Hepatocyte (in vitro differentiated cells): ENCODE measurements at regions not wholly inside any gene's neighbourhood (a gene's known extent, or its start where the extent isn't known, plus 50 kb on each side); places are given as distances from the start of the nearest gene placed in this dataset.

ENCODE experiments used
- DNase-seq: peaks from one replicate; pipeline ENCODE4 v3.0.0-alpha.2; 2016; ENCODE audit warnings: low spot score
- H2AFZ ChIP-seq: fragments of 200-600 bp; sonication (generic); 2 replicates; pipeline ENCODE4 v1.6.0; 2016; ENCODE audit warnings: antibody characterized with exemption, mild to moderate bottlenecking
- H3K27ac ChIP-seq: fragments of 200-600 bp; sonication (generic); 2 replicates; pipeline ENCODE4 v1.5.1; 2016; ENCODE audit warnings: mild to moderate bottlenecking
- H3K27me3 ChIP-seq: fragments of 200-600 bp; sonication (generic); 2 replicates; pipeline ENCODE4 v1.6.1; 2016
- H3K36me3 ChIP-seq: fragments of 200-600 bp; sonication (generic); replicated peaks from 2 replicates; pipeline ENCODE4 v1.5.1; 2016; ENCODE audit warnings: low read depth; ENCODE audit not compliant: insufficient read depth
- H3K4me1 ChIP-seq: fragments of 200-600 bp; sonication (generic); 2 replicates; pipeline ENCODE4 v1.5.1; 2016; ENCODE audit warnings: mild to moderate bottlenecking, moderate library complexity; ENCODE audit not compliant: insufficient read depth
- H3K4me2 ChIP-seq: fragments of 200-600 bp; sonication (generic); 2 replicates; pipeline ENCODE4 v1.6.0; 2016
- H3K4me3 ChIP-seq: fragments of 200-600 bp; sonication (generic); 2 replicates; pipeline ENCODE4 v1.5.1; 2016; ENCODE audit warnings: mild to moderate bottlenecking
- H3K79me2 ChIP-seq: fragments of 200-600 bp; sonication (generic); 2 replicates; pipeline ENCODE4 v1.6.0; 2017; ENCODE audit warnings: mild to moderate bottlenecking
- H3K9me2 ChIP-seq: fragments of 200-600 bp; sonication (generic); replicated peaks from 2 replicates; pipeline ENCODE4 v1.6.0; 2017; ENCODE audit warnings: mild to moderate bottlenecking; ENCODE audit not compliant: insufficient read depth
- H3K9me3 ChIP-seq: fragments of 200-600 bp; sonication (generic); 2 replicates; pipeline ENCODE4 v1.5.1; 2016; ENCODE audit warnings: low read depth, mild to moderate bottlenecking
- H4K20me1 ChIP-seq: fragments of 200-600 bp; sonication (generic); 2 replicates; pipeline ENCODE4 v1.6.0; 2016; ENCODE audit warnings: mild to moderate bottlenecking; ENCODE audit not compliant: insufficient read depth, poor library complexity, severe bottlenecking
- EZH2 ChIP-seq: fragments of 200-600 bp; sonication (generic); IDR thresholded peaks from 2 replicates; pipeline ENCODE4 v1.6.1; 2016; ENCODE audit warnings: antibody characterized with exemption, mild to moderate bottlenecking, borderline replicate concordance
- EZH2phosphoT487 ChIP-seq: fragments of 200-600 bp; sonication (generic); IDR thresholded peaks from one replicate; pipeline ENCODE4 v1.6.1; 2018; ENCODE audit warnings: antibody characterized with exemption, mild to moderate bottlenecking, low read depth, moderate library complexity; ENCODE audit not compliant: unreplicated experiment, severe bottlenecking
- WGBS: methylation state at CpG from one replicate; pipeline ENCODE4 v1.1.6; 2016; ENCODE audit warnings: low lambda C conversion rate; ENCODE audit errors: missing lambda C conversion rate; 5-methylcytosine and 5-hydroxymethylcytosine counted together
- TF ChIP-seq, protein P1 (sequence below): fragments of 200-600 bp; sonication (generic); IDR thresholded peaks from 2 replicates; pipeline ENCODE4 v1.5.1; 2016; ENCODE audit warnings: antibody characterized with exemption, mild to moderate bottlenecking; ENCODE audit not compliant: poor library complexity

DNA sequence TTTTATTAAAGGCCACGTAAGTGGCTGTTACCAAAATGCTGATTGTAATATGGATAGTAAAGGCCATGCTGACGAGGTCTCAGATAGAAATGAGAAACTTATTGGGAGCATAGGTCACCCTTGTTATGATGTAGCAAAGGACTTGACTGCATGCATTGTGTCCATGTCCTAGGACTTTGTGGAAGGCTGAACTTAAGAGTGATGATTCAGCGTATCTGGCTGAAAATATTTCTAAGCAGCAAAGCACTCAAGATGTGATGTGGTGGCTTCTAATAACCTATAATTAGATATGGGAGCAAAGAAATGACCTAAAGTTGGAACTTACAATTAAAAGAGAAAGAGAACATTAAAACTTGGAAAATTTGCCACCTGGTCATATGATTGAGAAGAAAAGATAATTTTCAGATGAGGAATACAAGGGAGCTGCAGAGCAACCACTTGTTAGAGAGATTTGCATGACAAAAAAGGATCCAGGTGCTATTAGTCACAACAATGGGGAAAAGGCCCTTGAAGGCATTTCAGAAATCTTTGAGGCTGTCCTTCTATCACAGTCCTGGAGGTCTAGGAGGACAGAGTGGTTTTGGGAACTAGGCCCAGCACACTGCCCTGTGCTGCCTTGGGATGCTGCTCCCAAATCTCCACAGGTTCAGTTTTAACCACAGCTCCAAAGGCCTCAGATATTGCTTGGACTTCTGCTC, 793.7 kb upstream of the LCORL start:
- H2AFZ ChIP-seq, result no peak overlapping the region
- H4K20me1 ChIP-seq, result no peaks in the 10 kb centered on the region
- no peaks in the 10 kb centered on the region for H3K4me1 ChIP-seq
- H3K36me3 ChIP-seq, result no peaks in the 10 kb centered on the region
- no peak overlapping the region for H3K4me2 ChIP-seq
- 65% methylated on average over 3 of the region's 3 CpGs for WGBS
- no peaks in the 10 kb centered on the region for H3K9me3 ChIP-seq
- TF ChIP-seq EZH2phosphoT487 (no peak), EZH2 (no peak)
- TF ChIP-seq, protein P1, sequence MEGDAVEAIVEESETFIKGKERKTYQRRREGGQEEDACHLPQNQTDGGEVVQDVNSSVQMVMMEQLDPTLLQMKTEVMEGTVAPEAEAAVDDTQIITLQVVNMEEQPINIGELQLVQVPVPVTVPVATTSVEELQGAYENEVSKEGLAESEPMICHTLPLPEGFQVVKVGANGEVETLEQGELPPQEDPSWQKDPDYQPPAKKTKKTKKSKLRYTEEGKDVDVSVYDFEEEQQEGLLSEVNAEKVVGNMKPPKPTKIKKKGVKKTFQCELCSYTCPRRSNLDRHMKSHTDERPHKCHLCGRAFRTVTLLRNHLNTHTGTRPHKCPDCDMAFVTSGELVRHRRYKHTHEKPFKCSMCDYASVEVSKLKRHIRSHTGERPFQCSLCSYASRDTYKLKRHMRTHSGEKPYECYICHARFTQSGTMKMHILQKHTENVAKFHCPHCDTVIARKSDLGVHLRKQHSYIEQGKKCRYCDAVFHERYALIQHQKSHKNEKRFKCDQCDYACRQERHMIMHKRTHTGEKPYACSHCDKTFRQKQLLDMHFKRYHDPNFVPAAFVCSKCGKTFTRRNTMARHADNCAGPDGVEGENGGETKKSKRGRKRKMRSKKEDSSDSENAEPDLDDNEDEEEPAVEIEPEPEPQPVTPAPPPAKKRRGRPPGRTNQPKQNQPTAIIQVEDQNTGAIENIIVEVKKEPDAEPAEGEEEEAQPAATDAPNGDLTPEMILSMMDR, result no peak
- no peak overlapping the region for H3K4me3 ChIP-seq
- H3K27ac ChIP-seq, result no peak overlapping the region
- no peaks in the 10 kb centered on the region for H3K79me2 ChIP-seq
- no peak for DNase-seq
- no peaks in the 10 kb centered on the region for H3K9me2 ChIP-seq
- no peaks in the 10 kb centered on the region for H3K27me3 ChIP-seq

DNA sequence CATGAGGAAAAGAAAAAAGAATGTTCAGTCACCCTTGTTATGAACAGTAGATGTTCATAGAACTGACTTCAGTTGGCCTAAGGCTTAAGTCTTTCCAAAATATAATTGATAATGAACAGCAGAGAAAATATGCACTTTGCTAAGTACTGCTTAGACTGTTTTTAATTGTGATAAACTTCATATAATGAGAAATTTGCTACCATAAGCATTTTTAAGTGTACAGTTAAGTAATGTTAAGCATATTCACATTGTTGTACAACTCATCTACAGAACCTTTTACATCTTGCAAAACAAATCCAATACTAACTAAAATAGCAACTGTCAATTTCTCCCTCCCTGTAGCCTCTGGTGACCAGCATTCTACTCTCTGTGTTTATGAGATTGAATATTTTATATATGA, 792.2 kb upstream of the LCORL start:
- no peak overlapping the region for H3K4me3 ChIP-seq
- no peak overlapping the region for H2AFZ ChIP-seq
- H3K27ac ChIP-seq, result no peak overlapping the region

DNA sequence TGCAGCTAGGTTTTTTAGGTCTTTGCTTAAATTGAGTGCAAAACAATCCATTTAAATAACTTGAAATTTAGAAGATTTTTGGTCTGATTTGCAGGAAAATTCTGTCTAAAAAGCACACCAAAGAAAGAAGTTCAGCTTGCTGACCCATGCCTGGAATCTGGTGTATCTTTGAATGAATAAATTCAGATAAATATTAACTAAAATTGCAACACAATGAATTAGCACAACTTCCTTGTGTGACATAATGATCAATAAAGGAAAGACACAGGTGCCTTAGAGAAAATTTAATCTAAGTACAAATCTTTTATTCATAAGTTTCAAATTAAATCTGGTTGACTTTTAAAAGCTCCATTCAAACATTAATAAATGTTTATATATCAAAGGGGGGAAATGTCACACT, 791.5 kb upstream of the LCORL start:
- Histone ChIP-seq H3K27ac (no peak overlapping the region), H4K20me1 (no peaks in the 10 kb centered on the region)

More for the DNA sequence above, 792.2 kb upstream of the LCORL start:
- TF ChIP-seq EZH2phosphoT487 (no peak), EZH2 (no peak)
- TF ChIP-seq, protein P1, result no peak
- Histone ChIP-seq H3K4me2 (no peak overlapping the region), H3K36me3 (no peaks in the 10 kb centered on the region), H4K20me1 (no peaks in the 10 kb centered on the region), H3K9me3 (no peaks in the 10 kb centered on the region), H3K27me3 (no peaks in the 10 kb centered on the region), H3K4me1 (no peaks in the 10 kb centered on the region), H3K9me2 (no peaks in the 10 kb centered on the region), H3K79me2 (no peaks in the 10 kb centered on the region)
- no peak for DNase-seq

More for the DNA sequence above, 791.5 kb upstream of the LCORL start:
- TF ChIP-seq EZH2, result no peak
- TF ChIP-seq, protein P1, result no peak
- TF ChIP-seq EZH2phosphoT487, result no peak
- DNase-seq, result no peak
- Histone ChIP-seq H3K9me2 (no peaks in the 10 kb centered on the region), H3K4me3 (no peak overlapping the region), H2AFZ (no peak overlapping the region), H3K4me1 (no peaks in the 10 kb centered on the region), H3K4me2 (no peak overlapping the region), H3K36me3 (no peaks in the 10 kb centered on the region), H3K27me3 (no peaks in the 10 kb centered on the region), H3K79me2 (no peaks in the 10 kb centered on the region), H3K9me3 (no peaks in the 10 kb centered on the region)
